Caco-2 (cell line): ENCODE measurements at regions not wholly inside any gene's neighbourhood (a gene's known extent, or its start where the extent isn't known, plus 50 kb on each side); places are given as distances from the start of the nearest gene placed in this dataset.

ENCODE experiments used
- BruUV-seq: library from RNA; stranded (reverse); fragments of 400-500 nt; replicated peaks from 2 replicates; lab custom pipeline; 2021; lab: Mats Ljungman, UMichigan
- CTCF ChIA-PET: fragments of 300-600 bp; sonication (Branson Sonifier 250); formaldehyde crosslinking; loops from one replicate; lab custom pipeline; 2022; ENCODE audit warnings: antibody characterized with exemption; lab: Charles Lee
- POLR2A ChIA-PET: fragments of 300-600 bp; sonication (Branson Sonifier 250); formaldehyde crosslinking; loops from one replicate; lab custom pipeline; 2022; ENCODE audit warnings: antibody characterized with exemption; lab: Charles Lee
- DNase-seq, 2 experiments: peaks; one replicate each; pipeline versions ENCODE4 v3.0.0 to v3.0.0-alpha.2; 2020 to 2022
- H3K27me3 ChIP-seq: replicated peaks from 2 replicates; pipeline ENCODE4 v1.6.0; 2011; ENCODE audit warnings: low read length; ENCODE audit not compliant: control insufficient read depth, insufficient read depth
- H3K36me3 ChIP-seq: 2 replicates; pipeline ENCODE4 v1.5.1; 2011; ENCODE audit warnings: low read length; ENCODE audit not compliant: control insufficient read depth, insufficient read depth
- H3K4me1 ChIP-seq: fragments of 250-450 bp; sonication (Bioruptor Pico); 2 replicates; pipeline ENCODE4 v1.5.1; 2020; ENCODE audit warnings: mild to moderate bottlenecking
- H3K4me3 ChIP-seq: 2 replicates; pipeline ENCODE4 v1.5.1; 2011; ENCODE audit warnings: low read depth, mild to moderate bottlenecking, control low read depth, low read length
- H3K9me3 ChIP-seq: fragments of 250-450 bp; sonication (Bioruptor Pico); 2 replicates; pipeline ENCODE4 v1.5.1; 2020; ENCODE audit warnings: mild to moderate bottlenecking, moderate library complexity
- H3K27ac Mint-ChIP-seq: one replicate; pipeline ENCODE4 v1.8.0; 2022; ENCODE audit warnings: mixed read lengths; ENCODE audit not compliant: unreplicated experiment
- H3K27me3 Mint-ChIP-seq: one replicate; pipeline ENCODE4 v1.8.0; 2022; ENCODE audit warnings: mixed read lengths; ENCODE audit not compliant: insufficient read depth, unreplicated experiment
- H3K36me3 Mint-ChIP-seq: one replicate; pipeline ENCODE4 v1.8.0; 2022; ENCODE audit warnings: mild to moderate bottlenecking, mixed read lengths; ENCODE audit not compliant: insufficient read depth, unreplicated experiment
- H3K4me1 Mint-ChIP-seq: one replicate; pipeline ENCODE4 v1.8.0; 2022; ENCODE audit warnings: low read depth, mixed read lengths; ENCODE audit not compliant: unreplicated experiment
- H3K4me3 Mint-ChIP-seq: one replicate; pipeline ENCODE4 v1.8.0; 2022; ENCODE audit warnings: mild to moderate bottlenecking, moderate library complexity, mixed read lengths; ENCODE audit not compliant: unreplicated experiment
- H3K9me3 Mint-ChIP-seq: one replicate; pipeline ENCODE4 v1.8.0; 2022; ENCODE audit warnings: mixed read lengths; ENCODE audit not compliant: unreplicated experiment
- intact Hi-C: fragments of 100-400 bp; cut with micrococcal nuclease; formaldehyde crosslinking; loops from one replicate; pipeline ENCODE4 v1.10.0; 2022; ENCODE audit not compliant: unreplicated experiment
- TF ChIP-seq, protein P1 (sequence below), 2 experiments: fragments of 200-600 bp in 1 of 2; IDR thresholded peaks; 1 replicate in 1 of 2; 2 replicates in 1 of 2; pipeline versions ENCODE4 v1.5.1 to v1.8.0; 2011 to 2022; ENCODE audit warnings: antibody characterized with exemption in 1 of 2, control low read depth in 1 of 2, inconsistent platforms in 1 of 2, low read depth in 1 of 2, low read length in 1 of 2, mild to moderate bottlenecking in 1 of 2, moderate library complexity in 1 of 2; ENCODE audit not compliant: insufficient read depth in 1 of 2, severe bottlenecking in 1 of 2, unreplicated experiment in 1 of 2

DNA sequence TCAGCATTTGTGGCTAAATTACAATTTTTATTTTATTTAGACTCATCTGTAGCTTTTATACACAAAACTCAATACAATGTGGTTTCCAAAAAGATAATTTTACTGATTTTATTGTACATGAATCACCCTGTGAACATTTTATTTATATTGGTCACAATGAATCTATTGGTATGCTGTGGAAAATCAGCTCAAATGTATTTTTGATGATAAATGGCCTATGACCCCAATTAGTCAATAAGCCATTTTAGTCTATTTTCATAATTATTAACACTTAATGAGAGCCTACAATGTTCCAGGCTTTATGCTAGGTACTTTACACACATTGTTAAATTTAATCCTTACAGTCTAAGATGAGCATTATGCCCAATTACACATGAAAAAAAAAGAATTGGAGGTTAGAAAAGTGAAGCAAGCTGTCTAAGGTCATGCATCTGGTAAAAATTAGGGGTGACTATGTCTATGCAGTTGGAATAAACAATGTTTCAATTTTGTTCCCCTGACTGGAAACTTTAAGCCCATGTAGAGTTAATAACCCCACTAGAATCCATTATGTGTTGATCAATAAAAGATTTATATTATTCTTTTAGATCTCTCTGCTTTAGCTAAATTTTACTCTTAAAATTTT, 344.7 kb downstream of the PABPC4L start:
- TF ChIP-seq, protein P1, sequence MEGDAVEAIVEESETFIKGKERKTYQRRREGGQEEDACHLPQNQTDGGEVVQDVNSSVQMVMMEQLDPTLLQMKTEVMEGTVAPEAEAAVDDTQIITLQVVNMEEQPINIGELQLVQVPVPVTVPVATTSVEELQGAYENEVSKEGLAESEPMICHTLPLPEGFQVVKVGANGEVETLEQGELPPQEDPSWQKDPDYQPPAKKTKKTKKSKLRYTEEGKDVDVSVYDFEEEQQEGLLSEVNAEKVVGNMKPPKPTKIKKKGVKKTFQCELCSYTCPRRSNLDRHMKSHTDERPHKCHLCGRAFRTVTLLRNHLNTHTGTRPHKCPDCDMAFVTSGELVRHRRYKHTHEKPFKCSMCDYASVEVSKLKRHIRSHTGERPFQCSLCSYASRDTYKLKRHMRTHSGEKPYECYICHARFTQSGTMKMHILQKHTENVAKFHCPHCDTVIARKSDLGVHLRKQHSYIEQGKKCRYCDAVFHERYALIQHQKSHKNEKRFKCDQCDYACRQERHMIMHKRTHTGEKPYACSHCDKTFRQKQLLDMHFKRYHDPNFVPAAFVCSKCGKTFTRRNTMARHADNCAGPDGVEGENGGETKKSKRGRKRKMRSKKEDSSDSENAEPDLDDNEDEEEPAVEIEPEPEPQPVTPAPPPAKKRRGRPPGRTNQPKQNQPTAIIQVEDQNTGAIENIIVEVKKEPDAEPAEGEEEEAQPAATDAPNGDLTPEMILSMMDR (IDR thresholded peaks at IDR 0.05; ENCODE audit: insufficient read depth in 1 of 2, low read depth in 1 of 2, low read length in 1 of 2, severe bottlenecking in 1 of 2, unreplicated experiment in 1 of 2), result no peak
- Histone ChIP-seq H3K36me3 (no peaks in the 10 kb centered on the region), H3K4me1 (no peaks in the 10 kb centered on the region), H3K9me3 (no peaks in the 10 kb centered on the region), H3K4me3 (no peak overlapping the region), H3K27me3 (no peaks in the 10 kb centered on the region)
- CTCF ChIA-PET, result no interaction called here
- intact Hi-C loops, result no loop called here
- Mint-ChIP-seq H3K4me3 (no peak overlapping the region), H3K9me3 (no peaks in the 10 kb centered on the region), H3K4me1 (no peaks in the 10 kb centered on the region), H3K27ac (no peak overlapping the region), H3K27me3 (no peaks in the 10 kb centered on the region), H3K36me3 (no peaks in the 10 kb centered on the region)
- POLR2A ChIA-PET, result no interaction called here
- DNase-seq, result no peak
- BruUV-seq, result no TSS peak

DNA sequence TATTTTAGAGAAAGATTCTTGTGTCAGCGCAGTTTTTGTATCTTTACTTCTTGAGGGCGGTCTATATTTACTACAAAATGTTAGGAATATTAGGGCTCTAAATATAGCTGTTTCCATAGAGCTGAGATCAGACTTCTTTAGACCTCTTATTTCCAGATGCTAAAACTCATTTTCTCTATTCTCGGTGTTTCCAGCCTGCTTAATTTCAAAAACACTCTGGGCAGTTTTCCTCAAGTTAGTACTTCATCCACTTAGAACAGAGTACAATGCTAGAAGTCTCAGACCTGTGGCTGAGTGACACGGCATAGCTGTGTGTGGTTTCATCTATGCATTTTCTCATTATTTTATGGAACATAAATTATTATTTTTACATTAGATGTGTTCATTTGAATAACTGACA, 346.6 kb downstream of the PABPC4L start:
- Histone ChIP-seq H3K27me3 (no peaks in the 10 kb centered on the region), H3K4me1 (no peaks in the 10 kb centered on the region), H3K36me3 (no peaks in the 10 kb centered on the region), H3K9me3 (no peaks in the 10 kb centered on the region), H3K4me3 (no peak overlapping the region)
- DNase-seq, result no peak
- no peaks in the 10 kb centered on the region for H3K9me3 Mint-ChIP-seq
- H3K27ac Mint-ChIP-seq, result no peak overlapping the region
- no peaks in the 10 kb centered on the region for H3K4me1 Mint-ChIP-seq
- H3K4me3 Mint-ChIP-seq, result no peak overlapping the region
- no peaks in the 10 kb centered on the region for H3K36me3 Mint-ChIP-seq
- no peaks in the 10 kb centered on the region for H3K27me3 Mint-ChIP-seq
- intact Hi-C loops, result no loop called here
- ChIA-PET CTCF (no interaction called here), POLR2A (no interaction called here)
- BruUV-seq, result no TSS peak
- TF ChIP-seq, protein P1 (IDR thresholded peaks at IDR 0.05; ENCODE audit: insufficient read depth in 1 of 2, low read depth in 1 of 2, low read length in 1 of 2, severe bottlenecking in 1 of 2, unreplicated experiment in 1 of 2), result no peak

DNA sequence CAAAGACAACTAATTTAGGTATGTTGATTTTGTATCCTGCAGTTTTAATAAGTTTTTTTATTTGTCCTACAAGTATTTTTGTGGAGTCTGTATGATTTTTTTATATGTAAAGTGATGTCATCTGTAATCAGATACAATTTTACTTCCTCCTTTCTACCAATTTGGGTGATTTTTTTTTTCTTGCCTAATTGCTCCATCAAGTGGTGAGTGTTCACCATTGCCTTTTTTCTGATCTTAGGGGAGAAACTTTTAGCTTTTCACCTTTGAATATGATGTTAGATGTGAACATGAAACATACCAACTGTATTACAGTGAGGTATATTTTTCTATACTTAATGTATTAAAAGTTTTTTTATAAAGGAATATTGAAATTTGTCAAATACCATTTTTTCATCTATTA, 362.3 kb downstream of the PABPC4L start:
- Mint-ChIP-seq H3K27ac (no peak overlapping the region), H3K27me3 (no peaks in the 10 kb centered on the region), H3K36me3 (no peaks in the 10 kb centered on the region), H3K4me1 (no peaks in the 10 kb centered on the region), H3K9me3 (peaks cover 15% of the 10 kb centered on the region), H3K4me3 (no peak overlapping the region)
- no peak overlapping the region for H3K4me3 ChIP-seq
- CTCF ChIA-PET, result no interaction called here
- H3K27me3 ChIP-seq, result no peaks in the 10 kb centered on the region
- no peaks in the 10 kb centered on the region for H3K36me3 ChIP-seq
- TF ChIP-seq, protein P1 (IDR thresholded peaks at IDR 0.05; ENCODE audit: insufficient read depth in 1 of 2, low read depth in 1 of 2, low read length in 1 of 2, severe bottlenecking in 1 of 2, unreplicated experiment in 1 of 2), result no peak
- POLR2A ChIA-PET, result no interaction called here
- H3K9me3 ChIP-seq, result peaks cover 19% of the 10 kb centered on the region
- intact Hi-C loops, result no loop called here
- no TSS peak for BruUV-seq
- no peak for DNase-seq
- H3K4me1 ChIP-seq, result no peaks in the 10 kb centered on the region
